ENCODE measurements at regions not wholly inside any gene's neighbourhood (a gene's known extent, or its start where the extent isn't known, plus 50 kb on each side); places are given as distances from the start of the nearest gene placed in this dataset.

- TF ChIP-seq CHD2 (IDR thresholded peaks at IDR 0.05; ENCODE audit: low read length, partially characterized antibody) (no peak), PBX3 (IDR thresholded peaks at IDR 0.05) (no peak)
- TF ChIP-seq, protein P1, sequence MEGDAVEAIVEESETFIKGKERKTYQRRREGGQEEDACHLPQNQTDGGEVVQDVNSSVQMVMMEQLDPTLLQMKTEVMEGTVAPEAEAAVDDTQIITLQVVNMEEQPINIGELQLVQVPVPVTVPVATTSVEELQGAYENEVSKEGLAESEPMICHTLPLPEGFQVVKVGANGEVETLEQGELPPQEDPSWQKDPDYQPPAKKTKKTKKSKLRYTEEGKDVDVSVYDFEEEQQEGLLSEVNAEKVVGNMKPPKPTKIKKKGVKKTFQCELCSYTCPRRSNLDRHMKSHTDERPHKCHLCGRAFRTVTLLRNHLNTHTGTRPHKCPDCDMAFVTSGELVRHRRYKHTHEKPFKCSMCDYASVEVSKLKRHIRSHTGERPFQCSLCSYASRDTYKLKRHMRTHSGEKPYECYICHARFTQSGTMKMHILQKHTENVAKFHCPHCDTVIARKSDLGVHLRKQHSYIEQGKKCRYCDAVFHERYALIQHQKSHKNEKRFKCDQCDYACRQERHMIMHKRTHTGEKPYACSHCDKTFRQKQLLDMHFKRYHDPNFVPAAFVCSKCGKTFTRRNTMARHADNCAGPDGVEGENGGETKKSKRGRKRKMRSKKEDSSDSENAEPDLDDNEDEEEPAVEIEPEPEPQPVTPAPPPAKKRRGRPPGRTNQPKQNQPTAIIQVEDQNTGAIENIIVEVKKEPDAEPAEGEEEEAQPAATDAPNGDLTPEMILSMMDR (IDR thresholded peaks at IDR 0.05): no peak
- TF ChIP-seq, protein P2, sequence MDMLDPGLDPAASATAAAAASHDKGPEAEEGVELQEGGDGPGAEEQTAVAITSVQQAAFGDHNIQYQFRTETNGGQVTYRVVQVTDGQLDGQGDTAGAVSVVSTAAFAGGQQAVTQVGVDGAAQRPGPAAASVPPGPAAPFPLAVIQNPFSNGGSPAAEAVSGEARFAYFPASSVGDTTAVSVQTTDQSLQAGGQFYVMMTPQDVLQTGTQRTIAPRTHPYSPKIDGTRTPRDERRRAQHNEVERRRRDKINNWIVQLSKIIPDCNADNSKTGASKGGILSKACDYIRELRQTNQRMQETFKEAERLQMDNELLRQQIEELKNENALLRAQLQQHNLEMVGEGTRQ (IDR thresholded peaks at IDR 0.05; ENCODE audit: borderline replicate concordance, low read depth, low read length): no peak
Observed at GRCh38 chr2:198966269-198966668, 491.5 kb downstream of the SATB2 start.
